ENCODE measurements at regions not wholly inside any gene's neighbourhood (a gene's known extent, or its start where the extent isn't known, plus 50 kb on each side); places are given as distances from the start of the nearest gene placed in this dataset.
A peak's percentile ranks its signal among the peaks of the same experiment; 100 is the strongest.

DNA sequence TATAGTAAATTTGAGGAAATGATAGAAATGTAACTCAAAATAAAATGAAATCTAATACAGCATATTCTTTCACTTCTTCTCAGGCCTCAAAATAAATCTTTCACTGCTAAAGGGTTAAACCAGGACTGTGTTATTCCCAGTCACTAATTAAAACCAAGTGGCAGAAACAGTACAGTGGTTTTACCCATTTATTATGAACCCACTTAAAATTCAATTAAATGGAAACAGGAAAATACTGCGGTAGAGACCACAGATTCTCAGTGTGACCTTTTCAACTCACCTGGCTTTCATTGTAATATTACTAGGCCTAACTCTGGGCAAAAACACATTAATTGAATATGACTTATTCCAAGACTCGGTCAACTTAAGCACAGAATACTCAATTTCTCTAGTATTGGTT lies 176.5 kb upstream of the DKK2 start:
- DNase-seq (ENCODE audit: low spot score) (no peak), ATAC-seq (no peak)
- intact Hi-C loops (cut with DNase I), result no loop called here

DNA sequence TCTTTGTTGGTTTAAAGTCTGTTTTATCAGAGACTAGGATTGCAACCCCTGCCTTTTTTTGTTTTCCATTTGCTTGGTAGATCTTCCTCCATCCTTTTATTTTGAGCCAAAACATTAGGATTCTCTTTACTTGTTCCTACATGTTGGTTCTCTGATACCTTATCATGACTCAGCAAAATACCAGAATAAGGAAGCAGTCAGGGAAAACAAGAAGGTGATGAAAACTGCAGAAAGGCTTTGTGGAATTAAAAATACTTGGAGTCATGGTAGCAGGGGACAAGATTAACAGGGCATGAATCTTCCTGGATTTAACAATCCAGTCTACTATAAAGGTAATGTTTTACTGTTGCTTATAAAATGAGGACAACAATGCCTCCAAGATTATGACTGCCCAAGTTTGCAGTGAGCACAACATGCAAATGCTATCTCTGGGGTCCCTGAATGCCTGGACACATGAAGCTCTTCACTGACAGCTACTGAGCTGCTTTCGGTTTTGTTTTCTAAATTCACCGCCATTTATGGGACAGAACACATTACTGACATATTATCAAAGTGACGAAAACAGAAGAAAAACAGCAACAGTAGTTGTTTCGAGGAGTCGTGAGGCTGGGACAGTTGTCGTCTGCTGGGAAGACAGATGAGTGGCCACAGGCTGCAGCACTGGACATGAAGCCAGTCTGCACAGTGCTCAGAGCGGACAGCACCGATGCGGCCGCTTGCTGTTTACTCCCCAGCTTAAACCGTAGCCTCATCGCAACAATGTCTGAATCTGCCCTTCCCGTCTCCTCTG lies 174.5 kb upstream of the DKK2 start:
- intact Hi-C loops (cut with DNase I), result no loop called here
- DNase-seq (ENCODE audit: low spot score) (no peak), ATAC-seq (no peak)

DNA sequence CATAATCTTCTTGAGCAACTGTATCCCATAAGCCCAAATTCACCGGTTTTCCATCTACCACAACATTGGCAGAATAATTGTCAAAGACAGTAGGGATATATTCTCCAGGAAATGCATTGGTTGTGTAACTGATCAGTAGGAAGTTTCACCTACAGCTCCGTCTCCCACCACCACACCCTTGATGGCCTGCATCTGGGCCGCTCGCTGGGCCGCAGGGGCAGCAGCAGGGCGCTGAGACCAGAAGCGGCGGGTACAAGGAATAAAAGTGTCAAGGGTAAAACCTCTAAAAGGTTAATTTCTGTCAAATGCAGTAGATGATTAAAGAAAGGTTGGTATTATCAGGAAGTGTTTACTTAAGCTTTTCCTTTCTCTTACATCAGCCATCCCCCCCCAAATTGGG lies 167.6 kb upstream of the DKK2 start:
- intact Hi-C loops (cut with DNase I), result no loop called here
- DNase-seq (ENCODE audit: low spot score) (no peak), ATAC-seq (no peak)

DNA sequence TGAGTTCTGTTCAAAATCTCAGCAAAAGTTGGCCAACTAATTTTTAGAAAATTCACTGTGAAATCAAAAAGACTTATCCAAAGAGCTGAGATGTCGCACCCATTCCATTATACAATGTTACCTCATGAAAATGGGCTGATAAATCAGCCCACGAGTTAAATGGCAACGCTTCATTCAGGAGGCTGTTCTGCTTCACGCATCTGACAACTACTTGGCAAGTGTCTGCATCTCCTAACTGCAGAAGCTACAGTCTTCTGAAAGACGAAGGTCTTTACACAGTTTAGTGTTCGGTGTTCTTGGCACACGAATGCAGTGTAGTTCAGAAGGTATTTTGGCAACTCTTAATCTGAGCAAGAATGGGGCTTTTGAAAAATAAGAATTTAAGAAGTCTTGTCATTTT lies 166.6 kb upstream of the DKK2 start:
- no peak for DNase-seq (ENCODE audit: low spot score)
- intact Hi-C loops (cut with DNase I), result no loop called here
- ATAC-seq, result no peak

DNA sequence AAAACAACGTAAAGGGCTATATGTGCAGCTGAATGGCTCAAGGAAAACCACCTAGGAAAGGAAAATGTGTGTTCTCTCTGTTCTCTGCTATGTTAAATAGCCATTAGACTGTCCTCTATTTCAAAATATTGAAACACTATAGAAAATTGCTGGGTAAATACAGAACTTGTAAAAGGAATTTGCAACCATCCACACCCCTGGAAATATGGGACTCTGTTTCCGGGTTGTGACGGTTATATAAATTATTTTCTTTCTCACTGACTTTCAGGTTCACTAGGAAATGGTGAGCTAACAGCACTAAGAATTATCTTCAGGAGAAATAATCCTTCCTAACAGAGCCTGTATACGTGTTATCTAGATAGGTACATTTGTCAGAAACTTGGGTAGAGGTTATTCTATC lies 161.0 kb upstream of the DKK2 start:
- intact Hi-C loops (cut with DNase I), result no loop called here
- ATAC-seq, result no peak
- DNase-seq (ENCODE audit: low spot score), result no peak

DNA sequence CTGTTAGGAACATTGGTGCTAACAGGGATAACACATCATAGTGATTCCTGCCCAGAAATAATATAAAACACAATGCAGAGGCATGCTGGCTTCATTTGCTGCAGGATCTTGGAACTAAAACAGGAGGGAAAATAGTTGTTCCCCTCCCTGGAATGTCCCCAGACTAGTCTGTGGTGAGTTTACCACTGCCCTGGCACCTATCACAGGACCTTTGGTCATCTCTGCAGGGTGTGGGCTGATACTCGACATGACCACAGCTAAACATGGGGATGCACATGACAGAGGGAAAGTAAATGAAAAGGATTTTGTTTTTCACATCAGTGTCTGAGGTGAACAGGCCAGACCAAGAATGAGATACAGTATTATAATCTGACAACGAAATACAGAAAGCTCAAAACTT lies 160.2 kb upstream of the DKK2 start:
- DNase-seq (ENCODE audit: low spot score) (no peak), ATAC-seq (no peak)
- intact Hi-C loops (cut with DNase I), result no loop called here

DNA sequence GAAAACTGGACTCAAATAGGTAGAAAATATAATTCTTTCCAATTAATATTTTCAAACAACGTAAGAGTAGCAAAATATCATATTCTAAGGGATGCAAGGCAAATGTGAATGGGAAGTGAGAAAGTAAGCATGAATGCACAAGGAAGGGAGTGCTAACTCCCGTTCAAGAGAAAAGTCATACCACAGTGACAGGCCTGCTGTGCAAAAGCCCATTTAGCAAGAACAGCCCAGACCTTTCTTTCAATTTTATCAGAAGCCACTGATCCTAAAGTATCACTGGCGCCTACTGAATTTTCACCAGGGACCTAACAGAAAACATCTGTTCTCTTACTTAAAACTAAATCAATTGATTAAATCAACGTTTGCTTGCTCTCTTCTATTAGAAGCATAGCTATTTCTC lies 157.9 kb upstream of the DKK2 start:
- intact Hi-C loops (cut with DNase I), result no loop called here
- DNase-seq (ENCODE audit: low spot score) (no peak), ATAC-seq (no peak)

DNA sequence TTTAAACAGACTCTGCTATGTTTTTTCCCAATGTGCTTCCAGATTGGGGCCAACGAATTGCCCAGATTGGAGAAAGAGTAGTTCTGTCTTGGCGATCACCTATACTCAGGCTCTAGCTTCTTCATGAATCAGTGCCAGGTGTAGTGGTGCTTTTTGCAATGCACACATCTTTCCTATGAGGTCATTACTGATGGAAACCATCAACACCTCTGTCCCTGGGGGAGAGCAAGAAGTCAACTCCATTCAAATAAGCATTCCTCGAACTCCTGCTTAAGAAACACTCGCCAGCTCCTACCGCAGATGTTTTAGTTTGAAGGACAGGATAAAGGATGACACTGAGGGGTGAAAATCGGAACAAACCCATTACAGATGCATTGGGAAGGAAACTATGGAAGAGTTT lies 156.5 kb upstream of the DKK2 start:
- no peak for DNase-seq (ENCODE audit: low spot score)
- ATAC-seq, result no peak
- intact Hi-C loops (cut with DNase I), result no loop called here

DNA sequence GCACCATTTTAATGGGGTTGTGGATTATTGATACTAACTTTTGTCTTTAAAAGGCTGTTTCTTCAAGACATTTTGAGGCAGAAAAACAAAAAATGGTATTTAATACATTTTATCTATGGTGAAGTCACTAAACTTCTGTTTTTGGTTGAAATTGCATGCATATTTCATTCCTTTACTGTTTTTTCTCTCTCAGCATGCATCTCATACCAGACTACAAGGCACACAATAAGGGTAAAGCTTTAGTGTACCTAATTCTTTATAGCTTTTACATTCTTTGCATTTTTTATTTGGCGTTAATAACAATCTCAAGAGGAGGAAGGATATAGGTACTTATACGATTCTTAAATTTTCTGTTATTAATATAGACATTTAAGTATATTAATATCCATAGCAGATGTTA lies 151.0 kb upstream of the DKK2 start:
- DNase-seq (ENCODE audit: low spot score), result no peak
- intact Hi-C loops (cut with DNase I), result no loop called here
- ATAC-seq, result no peak

DNA sequence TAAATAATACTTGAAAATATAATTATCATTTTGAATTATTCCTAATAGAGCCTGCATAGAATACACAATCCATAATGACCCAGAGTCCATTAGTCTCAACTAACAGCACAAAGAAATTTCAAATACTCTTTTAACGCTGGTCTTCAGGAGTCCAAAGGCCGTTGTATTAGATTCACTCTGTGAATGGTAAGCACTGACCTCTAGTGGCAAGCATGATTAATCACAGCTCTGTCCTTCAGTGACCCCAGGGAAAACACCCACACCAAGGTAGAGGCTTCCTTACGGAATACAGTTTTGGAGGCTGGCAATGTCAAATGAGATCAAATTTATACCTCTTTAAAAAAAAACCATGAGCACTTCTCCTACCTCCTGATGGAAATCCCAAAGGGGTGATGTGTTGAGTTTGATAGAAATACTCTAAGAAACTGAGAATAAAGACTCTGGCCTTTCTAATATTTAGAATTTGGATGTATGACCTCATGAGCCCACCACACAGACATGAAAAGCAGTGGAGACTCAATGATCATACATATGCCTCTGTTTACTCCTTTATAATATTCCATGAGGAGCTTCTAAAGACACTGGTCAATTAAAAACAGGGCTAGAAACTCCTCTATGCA lies 147.2 kb upstream of the DKK2 start:
- ATAC-seq, result peak; percentile 90
- DNase-seq (ENCODE audit: low spot score), result no peak
- intact Hi-C loops (cut with DNase I), result no loop called here

DNA sequence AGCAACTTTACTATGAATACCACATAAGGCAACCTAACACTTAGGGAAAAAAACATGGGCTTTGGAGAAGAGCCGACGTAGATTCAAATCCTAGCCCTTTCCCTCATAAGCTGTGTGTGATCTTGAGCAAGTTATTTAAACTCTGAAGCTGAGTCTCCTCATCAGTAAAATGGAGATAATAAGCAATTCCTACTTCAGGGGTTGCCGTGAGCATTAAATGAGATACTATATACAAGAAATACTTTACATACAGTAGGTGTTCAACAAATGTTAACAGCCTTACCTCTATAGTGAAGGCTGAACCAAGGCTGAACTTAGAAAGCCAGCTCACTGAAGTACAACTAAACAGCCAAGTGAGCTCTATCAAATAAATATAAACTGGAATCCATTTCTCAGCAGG lies 146.2 kb upstream of the DKK2 start:
- ATAC-seq (no peak), DNase-seq (ENCODE audit: low spot score) (no peak)
- intact Hi-C loops (cut with DNase I), result no loop called here

DNA sequence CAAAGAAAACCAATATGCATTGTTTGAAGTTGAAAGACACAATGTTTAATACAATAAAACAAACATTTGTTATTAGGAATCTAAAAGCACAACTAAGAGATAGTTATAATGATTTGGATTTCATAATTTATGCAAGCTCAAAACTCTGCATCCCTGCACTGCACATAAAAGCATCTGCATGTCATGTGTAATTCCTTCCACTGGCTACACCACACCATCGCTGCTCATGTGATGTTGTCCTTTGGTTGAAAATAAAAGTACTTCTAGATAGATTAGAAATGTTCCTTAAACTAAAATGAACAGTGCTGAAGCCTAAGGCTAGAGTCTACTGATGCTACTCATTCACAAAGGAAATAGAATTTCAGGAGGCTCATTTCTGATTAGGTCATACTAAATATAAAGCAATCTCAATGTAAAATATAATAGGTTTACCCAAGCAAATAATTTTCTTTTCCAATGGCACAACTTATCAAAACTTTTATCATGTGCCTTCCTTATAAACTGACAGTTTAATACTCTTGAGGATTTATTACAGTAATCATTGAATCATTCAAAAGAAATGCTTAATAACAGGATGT lies 130.8 kb upstream of the DKK2 start:
- ATAC-seq (no peak), DNase-seq (ENCODE audit: low spot score) (no peak)
- intact Hi-C loops (cut with DNase I), result no loop called here

DNA sequence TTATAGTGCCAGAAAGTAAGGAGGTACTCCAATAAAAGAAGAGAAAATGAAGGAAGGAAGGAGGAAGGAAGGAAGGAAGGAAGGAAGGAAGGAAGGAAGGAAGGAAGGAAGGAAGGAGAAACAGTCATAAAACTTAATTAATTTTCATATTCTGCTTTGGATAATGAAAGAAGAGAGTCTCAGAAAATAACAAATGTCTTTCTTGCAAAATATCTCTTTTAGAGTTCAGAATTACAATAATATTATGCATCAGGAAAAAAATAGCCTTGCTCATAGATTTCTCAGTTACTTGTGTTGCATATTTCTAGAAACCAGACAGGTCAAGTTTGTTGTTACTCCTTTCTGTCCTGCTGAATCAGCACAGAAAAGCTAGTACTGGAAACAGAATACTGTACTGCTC lies 130.1 kb upstream of the DKK2 start:
- intact Hi-C loops (cut with DNase I), result no loop called here
- ATAC-seq (no peak), DNase-seq (ENCODE audit: low spot score) (no peak)

DNA sequence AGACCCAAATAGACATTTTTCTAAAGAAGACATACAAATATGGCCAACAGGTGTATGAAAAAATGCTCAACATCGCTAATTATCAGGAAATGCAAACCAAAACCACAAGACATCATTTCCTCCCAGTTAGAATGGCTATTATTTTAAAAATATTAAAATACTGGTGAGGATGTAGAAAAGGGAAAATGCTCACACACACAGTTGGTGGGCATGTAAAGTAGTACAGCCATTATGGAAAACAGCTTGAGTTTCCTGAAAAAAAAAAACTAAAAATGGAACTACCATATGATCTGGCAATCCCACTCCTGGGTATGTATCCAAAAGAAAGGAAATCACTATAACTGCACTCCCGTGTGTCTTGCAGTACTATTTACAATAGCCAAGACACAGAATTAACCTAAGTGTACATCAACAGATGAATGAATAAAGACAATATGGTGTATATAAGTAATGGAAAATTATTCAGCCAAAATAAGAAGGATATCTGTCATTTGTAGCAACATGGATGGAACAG lies 128.9 kb upstream of the DKK2 start:
- ATAC-seq, result no peak
- intact Hi-C loops (cut with DNase I), result no loop called here
- DNase-seq (ENCODE audit: low spot score), result no peak

DNA sequence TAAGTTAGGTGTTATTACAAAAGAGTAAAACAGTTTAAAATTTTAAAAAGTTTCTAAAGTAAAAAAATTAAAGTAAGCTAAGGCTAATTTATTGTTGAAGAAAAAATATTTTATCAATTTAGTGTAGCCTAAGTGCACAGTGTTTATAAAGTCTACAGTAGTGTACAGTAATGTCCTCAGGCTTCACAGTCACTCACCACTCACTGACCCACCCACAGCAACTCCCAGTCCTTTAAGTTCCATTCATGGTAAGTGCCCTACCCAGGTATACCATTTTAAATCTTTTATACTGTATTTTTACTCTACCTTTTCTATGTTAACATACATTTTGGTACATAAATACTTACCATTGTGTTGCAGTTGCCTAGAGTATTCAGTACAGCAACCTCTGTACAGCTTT lies 120.3 kb upstream of the DKK2 start:
- ATAC-seq (no peak), DNase-seq (ENCODE audit: low spot score) (no peak)
- intact Hi-C loops (cut with DNase I), result no loop called here

DNA sequence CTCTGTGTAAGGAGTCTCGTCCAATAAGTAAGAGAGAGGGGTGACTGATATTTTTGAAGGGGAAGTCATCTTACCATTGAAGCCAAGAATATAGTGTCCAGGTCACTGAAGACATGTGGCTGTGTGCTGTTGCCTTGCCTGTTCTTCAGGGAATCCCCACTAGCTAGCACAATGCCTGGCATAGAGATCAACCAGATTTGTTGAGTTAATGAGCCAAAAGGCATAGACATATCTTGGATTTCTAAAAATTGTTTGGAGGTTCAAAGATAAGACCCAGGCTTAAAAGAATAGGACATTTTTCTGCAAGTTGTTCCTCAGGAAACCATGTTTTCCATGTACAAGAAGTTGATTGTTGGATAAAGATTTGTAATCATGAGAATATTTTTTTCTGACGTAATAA lies 119.3 kb upstream of the DKK2 start:
- no peak for ATAC-seq
- intact Hi-C loops (cut with DNase I), result no loop called here
- no peak for DNase-seq (ENCODE audit: low spot score)

DNA sequence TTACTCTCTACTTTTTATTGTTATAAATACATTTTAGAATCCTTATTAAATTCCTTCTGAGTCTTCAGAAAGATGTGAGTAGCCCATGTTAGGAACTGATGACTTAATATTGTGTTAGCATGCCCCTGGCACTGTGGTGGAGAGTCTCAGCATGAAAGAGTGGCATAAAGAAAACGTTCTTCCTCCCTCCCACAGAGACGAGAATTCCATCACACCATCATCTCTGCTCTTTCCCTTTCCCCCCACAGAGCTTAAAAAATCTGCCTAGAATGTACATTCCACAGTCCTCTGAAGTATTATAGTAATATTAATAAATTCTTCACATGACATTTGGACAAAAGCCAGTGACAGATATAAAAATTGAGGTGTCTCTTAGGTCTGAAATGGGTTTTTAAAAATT lies 117.8 kb upstream of the DKK2 start:
- ATAC-seq (no peak), DNase-seq (ENCODE audit: low spot score) (no peak)
- intact Hi-C loops (cut with DNase I), result no loop called here

DNA sequence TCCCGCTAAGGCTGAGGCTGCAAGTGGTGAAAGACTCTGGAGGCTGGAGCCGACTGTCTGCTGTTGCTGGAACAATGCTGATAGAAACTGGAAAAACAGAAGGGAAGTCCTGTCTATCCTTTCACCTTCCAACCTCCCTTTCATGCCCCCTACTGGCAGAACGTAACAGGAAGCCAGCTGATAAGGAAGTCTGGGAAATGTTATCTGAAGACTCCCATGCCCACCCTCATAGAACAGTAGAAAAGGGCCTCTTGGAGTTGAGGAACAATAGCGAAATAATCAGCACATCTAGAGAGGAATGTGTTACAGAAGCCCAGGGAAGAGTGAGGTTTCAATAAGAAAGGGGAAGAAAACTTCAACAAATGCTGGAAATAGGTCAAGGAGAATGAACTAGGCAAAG lies 117.1 kb upstream of the DKK2 start:
- intact Hi-C loops (cut with DNase I), result no loop called here
- ATAC-seq (no peak), DNase-seq (ENCODE audit: low spot score) (no peak)

DNA sequence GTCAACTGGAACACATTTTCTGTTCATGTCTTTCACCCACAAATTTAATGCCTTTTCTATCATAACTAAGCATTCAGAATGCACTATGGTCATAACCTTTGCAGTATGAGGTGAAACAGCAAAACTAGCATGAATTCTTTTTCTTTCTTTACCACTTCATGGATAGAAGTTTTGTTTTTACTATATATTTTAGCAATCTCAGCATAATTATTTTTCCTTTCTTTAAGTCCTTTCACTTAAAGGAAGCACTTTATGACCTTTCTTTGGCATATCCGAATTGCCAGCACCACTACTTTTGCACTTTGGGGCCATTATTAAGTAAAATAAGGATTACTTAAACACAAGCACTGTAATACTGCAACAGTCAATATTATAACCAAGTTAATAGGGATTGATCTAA lies 115.1 kb upstream of the DKK2 start:
- ATAC-seq (no peak), DNase-seq (ENCODE audit: low spot score) (no peak)
- intact Hi-C loops (cut with DNase I), result no loop called here

DNA sequence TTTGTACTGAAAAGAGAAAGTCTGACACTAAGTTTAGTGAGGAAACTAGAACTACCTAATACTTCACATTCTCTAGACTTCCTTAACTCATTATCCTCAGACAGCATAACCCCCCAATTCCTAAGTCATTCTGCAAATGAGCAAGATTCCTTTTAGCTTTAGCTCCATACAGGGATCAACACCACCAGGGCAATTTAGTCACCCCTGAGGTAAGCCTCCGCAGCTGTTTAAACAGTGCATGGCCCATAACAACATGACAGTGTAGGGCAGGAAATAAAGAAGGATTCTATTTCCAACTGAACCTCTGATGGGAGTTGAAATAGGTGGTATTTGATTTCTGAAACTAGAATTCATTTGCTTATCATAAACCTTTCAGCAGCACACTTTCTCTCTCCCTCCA lies 112.8 kb upstream of the DKK2 start:
- intact Hi-C loops (cut with DNase I), result no loop called here
- ATAC-seq, result peak; percentile 72

DNA sequence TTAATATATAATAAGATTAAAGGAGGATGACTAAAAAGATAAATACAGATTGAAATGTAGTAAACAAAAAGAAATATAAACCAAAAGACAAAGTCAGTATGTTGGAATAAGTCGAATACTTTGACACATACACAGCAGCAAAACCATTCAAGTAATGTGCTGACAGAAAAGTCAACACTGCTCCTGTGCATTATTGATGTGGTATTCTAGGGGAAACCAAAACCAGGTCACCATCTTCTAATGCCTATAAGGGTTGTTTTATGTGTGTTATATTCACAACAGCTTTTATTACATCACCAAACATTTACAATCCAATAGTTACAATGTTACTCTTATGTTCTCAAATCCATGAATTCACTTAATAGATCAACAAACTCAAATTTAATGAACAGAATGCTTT lies 111.8 kb upstream of the DKK2 start:
- ATAC-seq (no peak), DNase-seq (ENCODE audit: low spot score) (no peak)
- intact Hi-C loops (cut with DNase I), result no loop called here

More for the DNA sequence above, 112.8 kb upstream of the DKK2 start:
- no peak for DNase-seq (ENCODE audit: low spot score)
